T-cell (primary cell): ENCODE measurements at regions not wholly inside any gene's neighbourhood (a gene's known extent, or its start where the extent isn't known, plus 50 kb on each side); places are given as distances from the start of the nearest gene placed in this dataset.
"Not testable (repeated sequence)": the region's sequence is repeated elsewhere in the genome, so short reads cannot be mapped to it uniquely, and the experiment has no call there.

ENCODE experiments used
- ATAC-seq, 4 experiments: fragments of 200-7000 bp in 3 of 4; fragments of 150-1000 bp in 1 of 4; cut with Tn5 transposase; replicated peaks in 1 of 4; 1 replicate in 3 of 4; 2 replicates in 1 of 4; pipeline ENCODE4 v1.10.0; 2021; ENCODE audit warnings: moderate library complexity in 3 of 4, mild to moderate bottlenecking in 2 of 4, moderate number of reproducible peaks in 1 of 4
- CTCF ChIA-PET, 2 donors: fragments of 300-600 bp; sonication (Branson Sonifier 250); formaldehyde crosslinking; loops; one replicate each; lab custom pipeline; 2022; ENCODE audit warnings: antibody characterized with exemption in 2 of 2; lab: Charles Lee
- POLR2A ChIA-PET, 2 donors: fragments of 300-600 bp; sonication (Branson Sonifier 250); formaldehyde crosslinking; loops; one replicate each; lab custom pipeline; 2022; ENCODE audit warnings: antibody characterized with exemption in 2 of 2; lab: Charles Lee
- DNase-seq, 35 experiments: peaks; one replicate each; pipeline versions ENCODE4 v3.0.0 to v3.0.0-alpha.2; 2013 to 2023
- H3K27ac ChIP-seq: one replicate; pipeline ENCODE4 v1.5.1; 2013; ENCODE audit warnings: low read length
- H3K27me3 ChIP-seq, 2 experiments: replicated peaks in 1 of 2; 1 replicate in 1 of 2; 2 replicates in 1 of 2; pipeline versions ENCODE4 v1.6.1 to v1.7.0; 2013; ENCODE audit warnings: low read length in 1 of 2, mixed read lengths in 1 of 2; ENCODE audit not compliant: control insufficient read depth in 2 of 2, insufficient read depth in 2 of 2; ENCODE audit errors: extremely low read depth in 1 of 2
- H3K36me3 ChIP-seq, 2 donors: 1 replicate in 1 of 2; 2 replicates in 1 of 2; pipeline versions ENCODE4 v1.6.1 to v1.7.0; 2013; ENCODE audit warnings: low read length in 1 of 2; ENCODE audit not compliant: control insufficient read depth in 2 of 2, insufficient read depth in 1 of 2; ENCODE audit errors: extremely low read depth in 1 of 2
- H3K4me1 ChIP-seq, 2 experiments: 1 replicate in 1 of 2; 2 replicates in 1 of 2; pipeline versions ENCODE4 v1.6.1 to v1.7.0; 2013; ENCODE audit warnings: low read length in 2 of 2, mixed read lengths in 1 of 2; ENCODE audit not compliant: insufficient read depth in 2 of 2, control insufficient read depth in 1 of 2; ENCODE audit errors: extremely low read depth in 1 of 2
- H3K4me3 ChIP-seq, 2 donors: 1 replicate in 1 of 2; 2 replicates in 1 of 2; pipeline versions ENCODE4 v1.5.1 to v1.7.0; 2013; ENCODE audit warnings: mild to moderate bottlenecking in 2 of 2, low read length in 1 of 2, moderate library complexity in 1 of 2; ENCODE audit not compliant: control insufficient read depth in 1 of 2; ENCODE audit errors: extremely low read depth in 1 of 2
- H3K9me3 ChIP-seq: 2 replicates; pipeline ENCODE4 v1.7.0; 2013
- H3K27ac Mint-ChIP-seq, 2 donors: one replicate each; pipeline ENCODE4 v1.8.0; 2020 to 2021; ENCODE audit warnings: mild to moderate bottlenecking in 2 of 2, mixed read lengths in 2 of 2
- H3K27me3 Mint-ChIP-seq, 2 donors: one replicate each; pipeline ENCODE4 v1.8.0; 2021 to 2022; ENCODE audit warnings: mixed read lengths in 2 of 2
- H3K36me3 Mint-ChIP-seq: one replicate; pipeline ENCODE4 v1.8.0; 2021; ENCODE audit warnings: mixed read lengths
- H3K4me1 Mint-ChIP-seq, 3 donors: one replicate each; pipeline ENCODE4 v1.8.0; 2020 to 2022; ENCODE audit warnings: mixed read lengths in 3 of 3, mild to moderate bottlenecking in 1 of 3
- H3K4me3 Mint-ChIP-seq, 3 donors: one replicate each; pipeline ENCODE4 v1.8.0; 2020 to 2022; ENCODE audit warnings: mild to moderate bottlenecking in 3 of 3, mixed read lengths in 3 of 3, moderate library complexity in 3 of 3
- H3K9me3 Mint-ChIP-seq, 3 donors: one replicate each; pipeline ENCODE4 v1.8.0; 2020 to 2022; ENCODE audit warnings: mixed read lengths in 3 of 3
- WGBS: methylation state at CpG from one replicate; pipeline ENCODE4 v1.1.5; 2013; ENCODE audit warnings: missing lambda C conversion rate; ENCODE audit not compliant: insufficient coverage; 5-methylcytosine and 5-hydroxymethylcytosine counted together

DNA sequence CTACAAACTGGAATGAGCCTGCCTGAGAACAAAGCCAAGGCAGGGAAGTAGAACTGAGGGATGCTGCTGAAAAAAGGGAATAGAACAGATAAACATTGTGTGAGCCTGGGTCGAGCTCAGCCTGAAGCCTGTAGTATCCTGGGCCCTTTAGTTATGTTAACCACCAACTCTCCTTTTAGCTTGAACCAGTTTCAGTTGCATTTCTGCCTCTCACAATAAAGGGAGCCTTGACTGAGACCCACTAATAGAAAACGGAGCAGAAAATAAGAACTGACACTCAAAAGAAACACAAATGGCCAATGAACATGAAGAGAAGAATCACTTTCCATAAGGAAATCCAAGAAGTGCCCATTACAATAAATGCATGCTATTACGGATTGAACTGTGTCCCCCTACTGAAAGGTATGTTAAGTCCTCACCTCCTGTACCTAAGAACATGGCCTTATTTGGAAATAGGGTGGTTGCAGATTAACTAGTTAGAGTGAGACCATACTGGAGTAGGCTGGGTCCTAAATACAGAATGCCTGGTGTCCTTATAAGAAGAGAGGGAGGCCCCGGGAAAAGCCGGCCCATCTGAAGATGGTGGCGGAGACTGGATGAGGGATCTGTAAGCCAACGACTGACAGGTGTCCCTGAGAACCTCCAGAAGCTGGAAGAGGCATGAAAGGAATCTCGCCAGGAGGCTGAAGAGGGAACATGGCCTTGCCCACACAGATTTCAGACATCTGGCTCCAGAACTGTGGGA, 4423.0 kb upstream of the TPTE start:
- H3K27me3 ChIP-seq, H3K4me1 ChIP-seq, H3K36me3 Mint-ChIP-seq, POLR2A ChIA-PET, H3K27ac ChIP-seq, H3K36me3 ChIP-seq, CTCF ChIA-PET, H3K9me3 Mint-ChIP-seq, DNase-seq, H3K27ac Mint-ChIP-seq, H3K4me3 ChIP-seq, ATAC-seq, H3K27me3 Mint-ChIP-seq, H3K4me3 Mint-ChIP-seq, H3K9me3 ChIP-seq, H3K4me1 Mint-ChIP-seq: not testable (repeated sequence)
- WGBS: no CpG with 5 or more reads among the region's 8 CpGs

DNA sequence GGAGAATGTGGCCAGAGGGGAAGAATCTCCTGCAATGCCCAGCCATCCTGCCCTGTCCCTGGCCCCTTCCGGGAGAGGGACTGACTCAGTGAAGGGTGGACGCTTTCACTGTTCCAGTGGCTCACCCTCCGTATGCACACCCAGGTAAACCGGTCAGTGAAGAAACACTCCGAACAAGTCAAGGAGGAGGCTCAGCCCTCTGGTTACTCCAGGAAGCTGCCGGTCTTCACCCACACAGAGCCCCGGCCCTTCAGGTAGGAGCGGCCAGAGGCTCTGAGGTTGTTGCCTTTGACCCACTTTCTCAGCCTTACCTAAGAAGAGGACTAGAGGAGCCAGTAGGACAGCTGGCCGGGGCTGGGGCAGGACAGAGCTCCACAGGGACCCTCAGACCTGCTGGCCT, 4419.8 kb upstream of the TPTE start:
- not testable (repeated sequence) for DNase-seq

GRCh38 chr21:6104546-6104945, 4416.8 kb upstream of the TPTE start:
- ATAC-seq, H3K36me3 Mint-ChIP-seq, H3K9me3 Mint-ChIP-seq, CTCF ChIA-PET, H3K4me1 ChIP-seq, H3K36me3 ChIP-seq, H3K4me3 Mint-ChIP-seq, DNase-seq, POLR2A ChIA-PET, H3K27me3 ChIP-seq, H3K9me3 ChIP-seq, H3K27me3 Mint-ChIP-seq, H3K4me3 ChIP-seq, H3K4me1 Mint-ChIP-seq, H3K27ac Mint-ChIP-seq, H3K27ac ChIP-seq: not testable (repeated sequence)
- no CpG with 5 or more reads among the region's 8 CpGs for WGBS

More for the DNA sequence above, 4419.8 kb upstream of the TPTE start:
- CTCF ChIA-PET, H3K36me3 ChIP-seq, H3K4me1 Mint-ChIP-seq, H3K27ac ChIP-seq, H3K27me3 ChIP-seq, H3K36me3 Mint-ChIP-seq, H3K27me3 Mint-ChIP-seq, H3K4me3 Mint-ChIP-seq, H3K9me3 Mint-ChIP-seq, H3K27ac Mint-ChIP-seq, H3K4me3 ChIP-seq, H3K9me3 ChIP-seq, ATAC-seq, POLR2A ChIA-PET, H3K4me1 ChIP-seq: not testable (repeated sequence)
- no CpG with 5 or more reads among the region's 9 CpGs for WGBS

GRCh38 chr21:6106686-6107567, 4414.5 kb upstream of the TPTE start:
- CTCF ChIA-PET, H3K9me3 Mint-ChIP-seq, H3K9me3 ChIP-seq, H3K27ac Mint-ChIP-seq, H3K36me3 Mint-ChIP-seq, H3K4me1 ChIP-seq, H3K27ac ChIP-seq, H3K4me3 ChIP-seq, ATAC-seq, POLR2A ChIA-PET, H3K27me3 ChIP-seq, DNase-seq, H3K27me3 Mint-ChIP-seq, H3K4me3 Mint-ChIP-seq, H3K4me1 Mint-ChIP-seq, H3K36me3 ChIP-seq: not testable (repeated sequence)
- no CpG with 5 or more reads among the region's 26 CpGs for WGBS

GRCh38 chr21:6108894-6109293, 4412.5 kb upstream of the TPTE start:
- H3K4me3 Mint-ChIP-seq, H3K27me3 ChIP-seq: not testable (repeated sequence)

GRCh38 chr21:6109774-6110173, 4411.6 kb upstream of the TPTE start:
- not testable (repeated sequence) for H3K4me3 Mint-ChIP-seq, H3K4me1 ChIP-seq

More at GRCh38 chr21:6108894-6109293, 4412.5 kb upstream of the TPTE start:
- H3K27ac Mint-ChIP-seq, CTCF ChIA-PET, H3K9me3 ChIP-seq, H3K36me3 Mint-ChIP-seq, H3K4me3 ChIP-seq, ATAC-seq, DNase-seq, H3K9me3 Mint-ChIP-seq, POLR2A ChIA-PET, H3K27ac ChIP-seq, H3K4me1 ChIP-seq, H3K4me1 Mint-ChIP-seq, H3K36me3 ChIP-seq, H3K27me3 Mint-ChIP-seq: not testable (repeated sequence)
- WGBS: no CpG with 5 or more reads among the region's 6 CpGs

More at GRCh38 chr21:6109774-6110173, 4411.6 kb upstream of the TPTE start:
- H3K27me3 ChIP-seq, H3K27ac Mint-ChIP-seq, POLR2A ChIA-PET, H3K9me3 ChIP-seq, H3K36me3 ChIP-seq, H3K27ac ChIP-seq, H3K4me3 ChIP-seq, CTCF ChIA-PET, DNase-seq, H3K4me1 Mint-ChIP-seq, H3K9me3 Mint-ChIP-seq, H3K36me3 Mint-ChIP-seq, ATAC-seq, H3K27me3 Mint-ChIP-seq: not testable (repeated sequence)
- no CpG with 5 or more reads among the region's 13 CpGs for WGBS
